Neural cell (in vitro differentiated cells): ENCODE measurements at regions not wholly inside any gene's neighbourhood (a gene's known extent, or its start where the extent isn't known, plus 50 kb on each side); places are given as distances from the start of the nearest gene placed in this dataset.

Experiments
- H2AFZ ChIP-seq: fragments of 200-600, 300-800 bp; sonication (generic), shearing (Covaris generic); 2 replicates; pipeline ENCODE4 v1.6.0; 2014; ENCODE audit warnings: low read depth, mild to moderate bottlenecking, antibody characterized with exemption, low read length, moderate library complexity
- H3F3A ChIP-seq: fragments of 200-600 bp; shearing (Covaris generic); 2 replicates; pipeline ENCODE4 v1.6.1; 2016; ENCODE audit warnings: mild to moderate bottlenecking, moderate library complexity, mixed read lengths, antibody characterized with exemption, low read length; ENCODE audit not compliant: insufficient read depth, poor library complexity, severe bottlenecking
- H3K27ac ChIP-seq: fragments of 200-600, 300-800 bp; sonication (generic), shearing (Covaris generic); 2 replicates; pipeline ENCODE4 v1.5.1; 2014; ENCODE audit warnings: mild to moderate bottlenecking, low read length, moderate library complexity
- H3K27me3 ChIP-seq: fragments of 300-800, 200-600 bp; sonication (generic), shearing (Covaris generic); 2 replicates; pipeline ENCODE4 v1.6.0; 2014; ENCODE audit warnings: mild to moderate bottlenecking, low read depth, low read length, moderate library complexity; ENCODE audit not compliant: insufficient read depth
- H3K36me3 ChIP-seq: fragments of 300-800, 200-600 bp; sonication (generic), shearing (Covaris generic); 2 replicates; pipeline ENCODE4 v1.5.1; 2014; ENCODE audit warnings: mild to moderate bottlenecking, antibody characterized with exemption, low read length, moderate library complexity; ENCODE audit not compliant: insufficient read depth
- H3K4me2 ChIP-seq: fragments of 300-800, 200-600 bp; sonication (generic), shearing (Covaris generic); 2 replicates; pipeline ENCODE4 v1.6.0; 2014; ENCODE audit warnings: mild to moderate bottlenecking, low read length
- H3K4me3 ChIP-seq: fragments of 300-800, 200-600 bp; sonication (generic), shearing (Covaris generic); 2 replicates; pipeline ENCODE4 v1.5.1; 2014; ENCODE audit warnings: mild to moderate bottlenecking, low read length, moderate library complexity
- H3K79me2 ChIP-seq: fragments of 200-600 bp; shearing (Covaris generic); replicated peaks from 2 replicates; pipeline ENCODE4 v1.6.0; 2014; ENCODE audit warnings: mild to moderate bottlenecking, low read length, moderate library complexity; ENCODE audit not compliant: insufficient read depth
- H3K9ac ChIP-seq: fragments of 300-800, 200-600 bp; sonication (generic), shearing (Covaris generic); 2 replicates; pipeline ENCODE4 v1.6.1; 2016; ENCODE audit warnings: mild to moderate bottlenecking, low read length, mixed read lengths
- H3K9me2 ChIP-seq: fragments of 200-600 bp; shearing (Covaris generic); 2 replicates; pipeline ENCODE4 v1.6.1; 2016; ENCODE audit warnings: mild to moderate bottlenecking, low read length, mixed read lengths; ENCODE audit not compliant: insufficient read depth
- H3K9me3 ChIP-seq: fragments of 200-600, 300-800 bp; sonication (generic), shearing (Covaris generic); 2 replicates; pipeline ENCODE4 v1.6.1; 2016; ENCODE audit warnings: mild to moderate bottlenecking, mixed run types, low read length, moderate library complexity, mixed read lengths
- H4K20me1 ChIP-seq: fragments of 200-600 bp; shearing (Covaris generic); 2 replicates; pipeline ENCODE4 v1.6.1; 2016; ENCODE audit warnings: mild to moderate bottlenecking, mixed run types; ENCODE audit not compliant: insufficient read depth
- EP300 ChIP-seq: fragments of 450-650 bp; conservative IDR thresholded peaks from 2 replicates; pipeline ENCODE4 v1.6.1; 2014; ENCODE audit warnings: antibody characterized with exemption, mild to moderate bottlenecking, moderate library complexity; ENCODE audit not compliant: poor library complexity, severe bottlenecking
- EZH2 ChIP-seq: fragments of 200-600, 300-800 bp; shearing (Covaris generic), sonication (generic); IDR thresholded peaks from 2 replicates; pipeline ENCODE4 v1.6.1; 2014; ENCODE audit warnings: antibody characterized with exemption, low read length, borderline replicate concordance, mild to moderate bottlenecking; ENCODE audit not compliant: insufficient read depth, poor library complexity, severe bottlenecking
- MXI1 ChIP-seq: fragments of 450-650 bp; conservative IDR thresholded peaks from 2 replicates; pipeline ENCODE4 v1.6.1; 2014; ENCODE audit warnings: antibody characterized with exemption, mild to moderate bottlenecking; ENCODE audit not compliant: poor library complexity, severe bottlenecking
- POLR2AphosphoS5 ChIP-seq: IDR thresholded peaks from 2 replicates; pipeline ENCODE4 v1.6.1; 2012
- RAD21 ChIP-seq: fragments of 450-650 bp; conservative IDR thresholded peaks from 2 replicates; pipeline ENCODE4 v1.6.1; 2014; ENCODE audit warnings: antibody characterized with exemption, mild to moderate bottlenecking, moderate library complexity
- SMC3 ChIP-seq: fragments of 450-650 bp; conservative IDR thresholded peaks from 2 replicates; pipeline ENCODE4 v1.6.1; 2014; ENCODE audit warnings: antibody characterized with exemption, mild to moderate bottlenecking, moderate library complexity; ENCODE audit not compliant: poor library complexity
- TAF1 ChIP-seq: IDR thresholded peaks from 2 replicates; pipeline ENCODE4 v1.6.1; 2012; ENCODE audit warnings: low read depth
- TF ChIP-seq, protein P1 (sequence below): IDR thresholded peaks from 2 replicates; pipeline ENCODE4 v1.6.1; 2012; ENCODE audit warnings: borderline replicate concordance
- TF ChIP-seq, protein P2 (sequence below): fragments of 450-650 bp; IDR thresholded peaks from 2 replicates; pipeline ENCODE4 v1.5.1; 2014; ENCODE audit warnings: antibody characterized with exemption, mild to moderate bottlenecking, moderate library complexity; ENCODE audit not compliant: poor library complexity, severe bottlenecking

DNA sequence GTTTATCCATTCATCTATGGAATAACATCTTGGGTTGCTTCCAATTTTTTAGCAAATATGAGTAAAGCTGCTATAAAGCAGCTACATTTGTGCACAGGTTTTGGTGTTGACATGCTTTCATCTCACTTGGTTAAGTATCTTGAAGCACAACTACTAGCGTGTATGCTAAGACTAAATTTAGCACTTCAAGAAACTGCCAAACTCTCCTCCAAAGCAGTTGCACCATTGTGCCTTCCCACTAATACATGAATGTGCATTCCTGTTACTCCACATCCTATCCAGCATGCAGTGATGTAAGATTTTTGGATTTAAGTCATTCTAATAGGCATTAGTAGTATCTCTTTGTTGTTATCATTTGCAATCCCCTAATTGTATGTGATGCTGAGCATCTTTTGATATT lies 230.7 kb downstream of the KCNA4 start:
- Histone ChIP-seq H3K27me3 (no peaks in the 10 kb centered on the region), H3F3A (no peaks in the 10 kb centered on the region), H3K4me3 (no peak overlapping the region), H3K36me3 (no peaks in the 10 kb centered on the region), H2AFZ (no peak overlapping the region), H3K9ac (no peak overlapping the region), H3K4me2 (no peak overlapping the region), H3K79me2 (no peaks in the 10 kb centered on the region), H4K20me1 (no peaks in the 10 kb centered on the region), H3K9me2 (no peaks in the 10 kb centered on the region), H3K27ac (no peak overlapping the region), H3K9me3 (no peaks in the 10 kb centered on the region)
- TF ChIP-seq, protein P1, sequence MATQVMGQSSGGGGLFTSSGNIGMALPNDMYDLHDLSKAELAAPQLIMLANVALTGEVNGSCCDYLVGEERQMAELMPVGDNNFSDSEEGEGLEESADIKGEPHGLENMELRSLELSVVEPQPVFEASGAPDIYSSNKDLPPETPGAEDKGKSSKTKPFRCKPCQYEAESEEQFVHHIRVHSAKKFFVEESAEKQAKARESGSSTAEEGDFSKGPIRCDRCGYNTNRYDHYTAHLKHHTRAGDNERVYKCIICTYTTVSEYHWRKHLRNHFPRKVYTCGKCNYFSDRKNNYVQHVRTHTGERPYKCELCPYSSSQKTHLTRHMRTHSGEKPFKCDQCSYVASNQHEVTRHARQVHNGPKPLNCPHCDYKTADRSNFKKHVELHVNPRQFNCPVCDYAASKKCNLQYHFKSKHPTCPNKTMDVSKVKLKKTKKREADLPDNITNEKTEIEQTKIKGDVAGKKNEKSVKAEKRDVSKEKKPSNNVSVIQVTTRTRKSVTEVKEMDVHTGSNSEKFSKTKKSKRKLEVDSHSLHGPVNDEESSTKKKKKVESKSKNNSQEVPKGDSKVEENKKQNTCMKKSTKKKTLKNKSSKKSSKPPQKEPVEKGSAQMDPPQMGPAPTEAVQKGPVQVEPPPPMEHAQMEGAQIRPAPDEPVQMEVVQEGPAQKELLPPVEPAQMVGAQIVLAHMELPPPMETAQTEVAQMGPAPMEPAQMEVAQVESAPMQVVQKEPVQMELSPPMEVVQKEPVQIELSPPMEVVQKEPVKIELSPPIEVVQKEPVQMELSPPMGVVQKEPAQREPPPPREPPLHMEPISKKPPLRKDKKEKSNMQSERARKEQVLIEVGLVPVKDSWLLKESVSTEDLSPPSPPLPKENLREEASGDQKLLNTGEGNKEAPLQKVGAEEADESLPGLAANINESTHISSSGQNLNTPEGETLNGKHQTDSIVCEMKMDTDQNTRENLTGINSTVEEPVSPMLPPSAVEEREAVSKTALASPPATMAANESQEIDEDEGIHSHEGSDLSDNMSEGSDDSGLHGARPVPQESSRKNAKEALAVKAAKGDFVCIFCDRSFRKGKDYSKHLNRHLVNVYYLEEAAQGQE: no peak
- TF ChIP-seq EP300: no peak
- no peak for TF ChIP-seq MXI1
- no peak for TF ChIP-seq SMC3
- TF ChIP-seq TAF1: no peak
- no peak for TF ChIP-seq RAD21
- TF ChIP-seq, protein P2, sequence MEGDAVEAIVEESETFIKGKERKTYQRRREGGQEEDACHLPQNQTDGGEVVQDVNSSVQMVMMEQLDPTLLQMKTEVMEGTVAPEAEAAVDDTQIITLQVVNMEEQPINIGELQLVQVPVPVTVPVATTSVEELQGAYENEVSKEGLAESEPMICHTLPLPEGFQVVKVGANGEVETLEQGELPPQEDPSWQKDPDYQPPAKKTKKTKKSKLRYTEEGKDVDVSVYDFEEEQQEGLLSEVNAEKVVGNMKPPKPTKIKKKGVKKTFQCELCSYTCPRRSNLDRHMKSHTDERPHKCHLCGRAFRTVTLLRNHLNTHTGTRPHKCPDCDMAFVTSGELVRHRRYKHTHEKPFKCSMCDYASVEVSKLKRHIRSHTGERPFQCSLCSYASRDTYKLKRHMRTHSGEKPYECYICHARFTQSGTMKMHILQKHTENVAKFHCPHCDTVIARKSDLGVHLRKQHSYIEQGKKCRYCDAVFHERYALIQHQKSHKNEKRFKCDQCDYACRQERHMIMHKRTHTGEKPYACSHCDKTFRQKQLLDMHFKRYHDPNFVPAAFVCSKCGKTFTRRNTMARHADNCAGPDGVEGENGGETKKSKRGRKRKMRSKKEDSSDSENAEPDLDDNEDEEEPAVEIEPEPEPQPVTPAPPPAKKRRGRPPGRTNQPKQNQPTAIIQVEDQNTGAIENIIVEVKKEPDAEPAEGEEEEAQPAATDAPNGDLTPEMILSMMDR: no peak
- TF ChIP-seq POLR2AphosphoS5: no peak
- TF ChIP-seq EZH2: no peak

DNA sequence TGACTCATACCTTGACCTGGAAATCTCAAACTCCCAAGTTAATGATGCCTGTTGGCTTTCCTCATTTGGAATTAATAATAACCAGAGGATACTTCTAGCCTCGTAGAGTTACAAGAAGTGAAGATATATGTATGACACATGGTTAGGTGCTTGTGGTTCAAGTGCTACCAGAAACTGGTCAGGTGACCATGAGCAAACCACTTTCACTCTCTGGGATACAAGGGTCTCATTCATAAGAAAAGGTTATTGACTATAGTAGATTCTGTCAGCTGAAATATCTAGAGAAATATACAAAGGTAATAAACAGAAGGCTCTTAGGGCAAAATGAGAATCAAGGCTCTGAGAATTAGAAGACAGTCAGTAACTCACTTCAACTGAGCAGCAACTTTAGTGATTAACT lies 233.3 kb downstream of the KCNA4 start:
- Histone ChIP-seq H3K27me3 (no peaks in the 10 kb centered on the region), H3K4me3 (no peak overlapping the region), H3K9me3 (no peaks in the 10 kb centered on the region), H3K9ac (no peak overlapping the region), H3K36me3 (no peaks in the 10 kb centered on the region), H3K9me2 (no peaks in the 10 kb centered on the region), H2AFZ (no peak overlapping the region), H3K4me2 (no peak overlapping the region), H3K27ac (no peak overlapping the region), H3F3A (no peaks in the 10 kb centered on the region), H3K79me2 (no peaks in the 10 kb centered on the region), H4K20me1 (no peaks in the 10 kb centered on the region)
- TF ChIP-seq, protein P1: no peak
- TF ChIP-seq EP300 (no peak), MXI1 (no peak), TAF1 (no peak), RAD21 (no peak), EZH2 (no peak), POLR2AphosphoS5 (no peak), SMC3 (no peak)
- TF ChIP-seq, protein P2: no peak
